CD4-positive, alpha-beta memory T cell (primary cell): ENCODE measurements at regions not wholly inside any gene's neighbourhood (a gene's known extent, or its start where the extent isn't known, plus 50 kb on each side); places are given as distances from the start of the nearest gene placed in this dataset.

ENCODE experiments used
- CTCF ChIA-PET: fragments of 350-600 bp; sonication (Branson Sonifier 250); formaldehyde crosslinking; loops from one replicate; lab custom pipeline; 2021; ENCODE audit warnings: inconsistent platforms; ENCODE audit not compliant: partially characterized antibody; lab: Charles Lee
- POLR2A ChIA-PET: fragments of 350-600 bp; sonication (Branson Sonifier 250); formaldehyde crosslinking; loops from one replicate; lab custom pipeline; 2021; ENCODE audit not compliant: partially characterized antibody; lab: Charles Lee
- DNase-seq, 5 donors: peaks; one replicate each; pipeline versions ENCODE4 v3.0.0 to v3.0.0-alpha.2; 2020 to 2022; ENCODE audit warnings: mixed read lengths in 1 of 5
- H3K27ac ChIP-seq: one replicate; pipeline ENCODE4 v1.7.0; 2013; ENCODE audit warnings: low read depth, low read length
- H3K27me3 ChIP-seq: 2 replicates; pipeline ENCODE4 v1.7.0; 2013; ENCODE audit warnings: mild to moderate bottlenecking, low read length, moderate library complexity; ENCODE audit not compliant: insufficient read depth
- H3K36me3 ChIP-seq: 2 replicates; pipeline ENCODE4 v1.7.0; 2013; ENCODE audit warnings: mild to moderate bottlenecking, low read length, moderate library complexity; ENCODE audit not compliant: insufficient read depth
- H3K4me1 ChIP-seq: 2 replicates; pipeline ENCODE4 v1.7.0; 2013; ENCODE audit warnings: mild to moderate bottlenecking, low read length, moderate library complexity; ENCODE audit not compliant: insufficient read depth
- H3K4me3 ChIP-seq, 2 donors: one replicate each; pipeline ENCODE4 v1.7.0; 2013; ENCODE audit warnings: low read length in 2 of 2, mild to moderate bottlenecking in 1 of 2
- H3K9me3 ChIP-seq, 2 donors: one replicate each; pipeline ENCODE4 v1.7.0; 2013; ENCODE audit warnings: low read length in 2 of 2, control low read depth in 1 of 2; ENCODE audit not compliant: control insufficient read depth in 1 of 2
- H3K27ac Mint-ChIP-seq, 7 donors: one replicate each; pipeline ENCODE4 v1.8.0; 2020 to 2021; ENCODE audit warnings: mixed read lengths in 7 of 7, mild to moderate bottlenecking in 6 of 7, inconsistent platforms in 3 of 7, moderate library complexity in 3 of 7
- H3K27me3 Mint-ChIP-seq, 2 donors: one replicate each; pipeline ENCODE4 v1.8.0; 2020 to 2021; ENCODE audit warnings: mixed read lengths in 2 of 2
- H3K36me3 Mint-ChIP-seq, 2 donors: one replicate each; pipeline ENCODE4 v1.8.0; 2020 to 2021; ENCODE audit warnings: mixed read lengths in 2 of 2, inconsistent platforms in 1 of 2, mild to moderate bottlenecking in 1 of 2
- H3K4me1 Mint-ChIP-seq, 4 donors: one replicate each; pipeline ENCODE4 v1.8.0; 2020 to 2021; ENCODE audit warnings: mixed read lengths in 4 of 4, mild to moderate bottlenecking in 1 of 4
- H3K4me3 Mint-ChIP-seq, 8 donors: one replicate each; pipeline ENCODE4 v1.8.0; 2020 to 2021; ENCODE audit warnings: mixed read lengths in 8 of 8, mild to moderate bottlenecking in 7 of 8, moderate library complexity in 6 of 8, inconsistent platforms in 3 of 8
- H3K9me3 Mint-ChIP-seq, 8 donors: one replicate each; pipeline ENCODE4 v1.8.0; 2020 to 2021; ENCODE audit warnings: mixed read lengths in 8 of 8, mild to moderate bottlenecking in 5 of 8, inconsistent platforms in 3 of 8, moderate library complexity in 1 of 8
- intact Hi-C: fragments of 100-400 bp; cut with micrococcal nuclease; formaldehyde crosslinking; loops from one replicate; pipeline ENCODE4 v1.15.1; 2023

DNA sequence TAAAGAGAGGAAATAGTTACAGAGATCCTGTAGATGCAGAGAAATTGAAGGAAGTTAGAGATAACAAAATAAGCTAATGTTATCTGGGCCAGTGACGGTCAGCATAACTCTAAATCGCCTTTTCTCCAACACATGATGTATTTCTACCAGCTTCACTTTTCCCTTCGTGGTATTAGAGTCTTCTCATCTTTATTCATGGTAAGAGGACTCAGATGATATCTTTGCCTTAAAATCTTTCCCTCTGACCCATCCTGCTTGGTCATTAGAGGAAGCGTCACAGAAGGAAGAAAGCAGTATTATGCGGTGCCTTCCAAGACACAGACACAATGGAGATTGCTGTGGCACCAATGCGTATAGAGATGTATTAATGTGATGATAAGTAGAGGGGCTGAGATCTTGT, 320.7 kb upstream of the GOLIM4 start:
- Mint-ChIP-seq H3K4me1 (no peaks in the 10 kb centered on the region), H3K27ac (no peak overlapping the region), H3K27me3 (no peaks in the 10 kb centered on the region), H3K4me3 (no peak overlapping the region), H3K36me3 (no peaks in the 10 kb centered on the region), H3K9me3 (peaks cover 0 to 12% (median 2%) of the 10 kb centered on the region in 8 donors)
- DNase-seq: no peak
- Histone ChIP-seq H3K27ac (no peak overlapping the region), H3K27me3 (no peaks in the 10 kb centered on the region), H3K36me3 (no peaks in the 10 kb centered on the region), H3K9me3 (no peaks in the 10 kb centered on the region), H3K4me1 (no peaks in the 10 kb centered on the region), H3K4me3 (no peak overlapping the region)
- ChIA-PET POLR2A (no interaction called here), CTCF (no interaction called here)
- intact Hi-C loops: no loop called here

DNA sequence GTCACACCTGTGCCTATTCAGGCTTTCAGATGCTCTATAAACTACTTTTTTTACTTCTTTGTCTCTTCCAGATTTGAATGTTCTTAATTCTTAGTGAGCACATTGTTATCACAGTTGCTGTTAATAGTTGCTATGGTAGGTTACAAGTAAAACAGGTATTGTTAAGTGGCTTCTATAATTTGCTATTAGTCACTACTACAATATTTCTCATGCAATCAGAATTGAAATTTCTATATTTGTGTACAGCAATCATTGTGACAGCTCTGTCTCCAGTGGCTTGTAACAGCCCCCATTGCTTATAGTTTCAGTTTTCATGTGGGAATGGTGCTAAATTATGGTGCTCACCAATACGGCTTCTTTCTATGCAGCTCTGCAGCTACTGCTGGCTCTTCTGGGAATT, 318.4 kb upstream of the GOLIM4 start:
- DNase-seq: no peak
- Histone ChIP-seq H3K4me3 (no peak overlapping the region), H3K36me3 (no peaks in the 10 kb centered on the region), H3K9me3 (no peaks in the 10 kb centered on the region), H3K27ac (no peak overlapping the region), H3K27me3 (no peaks in the 10 kb centered on the region), H3K4me1 (no peaks in the 10 kb centered on the region)
- ChIA-PET CTCF (no interaction called here), POLR2A (no interaction called here)
- Mint-ChIP-seq H3K27me3 (no peaks in the 10 kb centered on the region), H3K4me3 (no peak overlapping the region), H3K36me3 (no peaks in the 10 kb centered on the region), H3K4me1 (no peaks in the 10 kb centered on the region), H3K9me3 (peaks cover 0 to 9% (median 1%) of the 10 kb centered on the region in 8 donors), H3K27ac (no peak overlapping the region)
- intact Hi-C loops: no loop called here

- H3K9me3 ChIP-seq: no peaks in the 10 kb centered on the region
- CTCF ChIA-PET: no interaction called here
- no peak for DNase-seq
- H3K36me3 ChIP-seq: no peaks in the 10 kb centered on the region
- intact Hi-C loops: no loop called here
- H3K27ac Mint-ChIP-seq: no peak overlapping the region
- POLR2A ChIA-PET: no interaction called here
- no peaks in the 10 kb centered on the region for H3K36me3 Mint-ChIP-seq
- no peaks in the 10 kb centered on the region for H3K4me1 Mint-ChIP-seq
- no peaks in the 10 kb centered on the region for H3K27me3 Mint-ChIP-seq
- H3K4me3 ChIP-seq: no peak overlapping the region
- no peak overlapping the region for H3K4me3 Mint-ChIP-seq
- no peaks in the 10 kb centered on the region for H3K4me1 ChIP-seq
- H3K9me3 Mint-ChIP-seq: peaks cover 0 to 9% (median under 1%) of the 10 kb centered on the region in 8 donors
- no peak overlapping the region for H3K27ac ChIP-seq
- no peaks in the 10 kb centered on the region for H3K27me3 ChIP-seq
These were observed 311.7 kb upstream of the GOLIM4 start for GRCh38 chr3:168407381-168407780.

- H3K9me3 Mint-ChIP-seq: peaks cover 0 to 7% (median 0%) of the 10 kb centered on the region in 8 donors
- Histone ChIP-seq H3K27ac (no peak overlapping the region), H3K4me3 (no peak overlapping the region), H3K9me3 (no peaks in the 10 kb centered on the region), H3K4me1 (no peaks in the 10 kb centered on the region), H3K27me3 (no peaks in the 10 kb centered on the region), H3K36me3 (no peaks in the 10 kb centered on the region)
- intact Hi-C loops: no loop called here
- H3K27ac Mint-ChIP-seq: no peak overlapping the region
- DNase-seq: no peak
- ChIA-PET CTCF (no interaction called here), POLR2A (no interaction called here)
- no peaks in the 10 kb centered on the region for H3K27me3 Mint-ChIP-seq
- no peak overlapping the region for H3K4me3 Mint-ChIP-seq
- no peaks in the 10 kb centered on the region for H3K36me3 Mint-ChIP-seq
- no peaks in the 10 kb centered on the region for H3K4me1 Mint-ChIP-seq
These were observed 309.6 kb upstream of the GOLIM4 start for GRCh38 chr3:168405288-168405687.

DNA sequence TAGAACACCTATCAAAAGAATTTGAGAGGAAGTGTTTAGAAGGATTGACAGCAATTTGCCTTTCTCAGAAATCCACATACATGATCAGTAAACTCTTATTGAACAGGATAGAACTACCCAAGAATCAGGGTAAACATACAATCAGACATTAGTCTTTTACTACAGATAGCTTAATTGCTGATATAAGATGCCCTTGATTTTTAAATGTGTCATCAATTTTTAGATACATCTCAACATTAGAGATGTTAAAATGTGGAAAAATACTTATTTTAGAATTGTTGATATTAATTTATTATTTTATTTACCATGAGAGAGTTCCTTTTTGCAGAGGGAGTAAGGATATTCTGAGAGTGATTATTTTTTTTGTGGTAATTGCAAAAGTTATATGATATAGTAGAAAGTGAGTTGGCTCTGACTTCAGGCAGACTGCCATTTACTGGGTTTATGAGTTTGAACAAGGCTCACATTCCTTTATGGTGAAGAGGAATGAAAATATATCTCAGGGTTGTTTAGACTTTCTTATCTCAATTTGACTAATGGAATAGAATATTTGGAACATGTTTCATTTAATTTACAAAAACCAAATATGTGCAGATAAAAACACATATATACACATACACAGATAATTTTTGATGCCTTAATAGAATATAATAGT, 302.8 kb upstream of the GOLIM4 start:
- Histone ChIP-seq H3K4me3 (no peak overlapping the region), H3K9me3 (no peaks in the 10 kb centered on the region), H3K27me3 (no peaks in the 10 kb centered on the region), H3K27ac (no peak overlapping the region), H3K36me3 (no peaks in the 10 kb centered on the region), H3K4me1 (no peaks in the 10 kb centered on the region)
- H3K36me3 Mint-ChIP-seq: no peaks in the 10 kb centered on the region
- ChIA-PET CTCF (no interaction called here), POLR2A (no interaction called here)
- no peak overlapping the region for H3K27ac Mint-ChIP-seq
- H3K4me3 Mint-ChIP-seq: no peak overlapping the region
- peaks cover 0 to 10% (median 0%) of the 10 kb centered on the region in 8 donors for H3K9me3 Mint-ChIP-seq
- DNase-seq: no peak
- intact Hi-C loops: no loop called here
- H3K4me1 Mint-ChIP-seq: no peaks in the 10 kb centered on the region
- H3K27me3 Mint-ChIP-seq: no peaks in the 10 kb centered on the region

GRCh38 chr3:168396861-168397260, 301.1 kb upstream of the GOLIM4 start:
- H3K4me1 ChIP-seq: no peaks in the 10 kb centered on the region
- no peaks in the 10 kb centered on the region for H3K9me3 ChIP-seq
- H3K27me3 Mint-ChIP-seq: no peaks in the 10 kb centered on the region
- no peak overlapping the region for H3K27ac ChIP-seq
- no peak overlapping the region for H3K4me3 ChIP-seq
- no peak overlapping the region for H3K4me3 Mint-ChIP-seq
- H3K4me1 Mint-ChIP-seq: no peaks in the 10 kb centered on the region
- H3K9me3 Mint-ChIP-seq: peaks cover 0 to 12% (median 0%) of the 10 kb centered on the region in 8 donors
- no peaks in the 10 kb centered on the region for H3K36me3 Mint-ChIP-seq
- DNase-seq: no peak
- ChIA-PET POLR2A (no interaction called here), CTCF (no interaction called here)
- intact Hi-C loops: no loop called here
- H3K27me3 ChIP-seq: no peaks in the 10 kb centered on the region
- no peak overlapping the region for H3K27ac Mint-ChIP-seq
- H3K36me3 ChIP-seq: no peaks in the 10 kb centered on the region

DNA sequence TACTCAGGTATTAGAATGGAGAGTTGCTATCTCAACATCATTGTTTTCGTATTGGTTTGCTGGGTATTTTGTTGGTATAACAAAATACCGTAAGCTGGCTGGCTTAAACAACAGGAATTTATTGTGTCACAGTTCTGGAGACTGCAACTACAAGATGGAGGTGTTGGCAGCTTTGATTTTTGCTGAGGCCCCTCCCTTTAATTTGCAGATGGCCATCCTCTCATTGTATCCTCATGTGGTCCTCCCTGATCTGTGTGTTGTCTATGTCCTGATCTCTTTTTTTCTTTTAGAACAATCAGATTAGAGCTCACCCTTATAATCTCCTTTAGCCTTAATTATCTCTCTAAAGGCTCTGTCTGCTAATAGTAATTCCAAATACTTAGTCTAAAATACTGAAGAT, 299.8 kb upstream of the GOLIM4 start:
- Histone ChIP-seq H3K9me3 (no peaks in the 10 kb centered on the region), H3K36me3 (no peaks in the 10 kb centered on the region), H3K27me3 (no peaks in the 10 kb centered on the region), H3K4me1 (no peaks in the 10 kb centered on the region), H3K4me3 (no peak overlapping the region), H3K27ac (no peak overlapping the region)
- intact Hi-C loops: no loop called here
- Mint-ChIP-seq H3K4me3 (no peak overlapping the region), H3K9me3 (peaks cover 0 to 12% (median 0%) of the 10 kb centered on the region in 8 donors), H3K27me3 (no peaks in the 10 kb centered on the region), H3K4me1 (no peaks in the 10 kb centered on the region), H3K36me3 (no peaks in the 10 kb centered on the region), H3K27ac (no peak overlapping the region)
- no peak for DNase-seq
- ChIA-PET POLR2A (no interaction called here), CTCF (no interaction called here)
